Progenitor cell of endocrine pancreas (in vitro differentiated cells): ENCODE measurements at regions not wholly inside any gene's neighbourhood (a gene's known extent, or its start where the extent isn't known, plus 50 kb on each side); places are given as distances from the start of the nearest gene placed in this dataset.

ENCODE experiments used
- DNase-seq: peaks from one replicate; pipeline ENCODE4 v3.0.0; 2021; ENCODE audit warnings: low spot score; ENCODE audit not compliant: unreplicated experiment
- H3K27ac Mint-ChIP-seq: 2 replicates; pipeline ENCODE4 v1.8.0; 2021; ENCODE audit warnings: mild to moderate bottlenecking, moderate library complexity, mixed read lengths
- H3K27me3 Mint-ChIP-seq: 2 replicates; pipeline ENCODE4 v1.8.0; 2021; ENCODE audit warnings: mixed read lengths
- H3K36me3 Mint-ChIP-seq: 2 replicates; pipeline ENCODE4 v1.8.0; 2022; ENCODE audit warnings: mixed read lengths; ENCODE audit not compliant: insufficient read depth
- H3K4me1 Mint-ChIP-seq: 2 replicates; pipeline ENCODE4 v1.8.0; 2021; ENCODE audit warnings: low read depth, mixed read lengths
- H3K4me3 Mint-ChIP-seq: 2 replicates; pipeline ENCODE4 v1.8.0; 2021; ENCODE audit warnings: low read depth, mild to moderate bottlenecking, moderate library complexity, mixed read lengths
- H3K9me3 Mint-ChIP-seq: 2 replicates; pipeline ENCODE4 v1.8.0; 2021; ENCODE audit warnings: low read depth, mixed read lengths
- CTCF ChIP-seq: fragments of 200-600 bp; sonication (generic); IDR thresholded peaks from one replicate; pipeline ENCODE4 v1.5.0; 2021; ENCODE audit warnings: antibody characterized with exemption, mild to moderate bottlenecking; ENCODE audit not compliant: unreplicated experiment

- DNase-seq, result no peak
- no peaks in the 10 kb centered on the region for H3K27me3 Mint-ChIP-seq
- peaks cover 3% of the 10 kb centered on the region for H3K9me3 Mint-ChIP-seq
- TF ChIP-seq CTCF, result peak; percentile 66
- H3K36me3 Mint-ChIP-seq, result no peaks in the 10 kb centered on the region
- H3K4me1 Mint-ChIP-seq, result peaks cover 16% of the 10 kb centered on the region
- no peak overlapping the region for H3K4me3 Mint-ChIP-seq
- H3K27ac Mint-ChIP-seq, result no peak overlapping the region
Measured at GRCh38 chr3:76753599-76753998, 286.3 kb upstream of the ROBO2 start.

DNA sequence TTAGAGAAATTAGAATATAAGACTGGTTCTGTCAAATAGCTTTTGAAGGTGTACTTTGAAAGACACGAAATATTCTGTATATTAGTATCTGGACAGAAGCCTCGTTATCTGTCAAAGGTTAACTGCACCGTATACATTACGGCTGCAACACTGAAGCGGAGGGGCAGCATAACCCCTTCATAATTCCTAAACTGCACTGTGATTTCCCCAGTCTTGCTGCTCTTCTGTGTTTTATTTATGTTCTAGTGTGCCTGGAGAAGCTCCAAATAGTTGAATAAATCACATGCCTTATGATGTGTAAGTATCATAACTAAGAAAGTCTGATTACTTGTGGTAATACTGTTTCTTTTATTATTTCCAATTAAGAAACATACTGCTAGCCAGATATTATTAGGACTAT lies 285.7 kb upstream of the ROBO2 start:
- no peaks in the 10 kb centered on the region for H3K36me3 Mint-ChIP-seq
- no peak for DNase-seq
- H3K4me3 Mint-ChIP-seq, result no peak overlapping the region
- H3K4me1 Mint-ChIP-seq, result peaks cover 16% of the 10 kb centered on the region
- no peaks in the 10 kb centered on the region for H3K27me3 Mint-ChIP-seq
- peak overlapping the region; percentile 43 for H3K27ac Mint-ChIP-seq
- TF ChIP-seq CTCF, result no peak
- H3K9me3 Mint-ChIP-seq, result peaks cover 3% of the 10 kb centered on the region

GRCh38 chr3:76756577-76756976 lies 283.3 kb upstream of the ROBO2 start:
- Mint-ChIP-seq H3K4me3 (no peak overlapping the region), H3K4me1 (peaks cover 22% of the 10 kb centered on the region), H3K9me3 (peaks cover 3% of the 10 kb centered on the region), H3K27me3 (no peaks in the 10 kb centered on the region), H3K27ac (no peak overlapping the region), H3K36me3 (no peaks in the 10 kb centered on the region)
- no peak for DNase-seq
- TF ChIP-seq CTCF, result no peak

- DNase-seq, result no peak
- no peak for TF ChIP-seq CTCF
- Mint-ChIP-seq H3K27me3 (no peaks in the 10 kb centered on the region), H3K4me3 (no peak overlapping the region), H3K36me3 (no peaks in the 10 kb centered on the region), H3K4me1 (peaks cover 15% of the 10 kb centered on the region), H3K27ac (no peak overlapping the region), H3K9me3 (peaks cover 3% of the 10 kb centered on the region)
Measured at GRCh38 chr3:76760336-76760735, 279.6 kb upstream of the ROBO2 start.

DNA sequence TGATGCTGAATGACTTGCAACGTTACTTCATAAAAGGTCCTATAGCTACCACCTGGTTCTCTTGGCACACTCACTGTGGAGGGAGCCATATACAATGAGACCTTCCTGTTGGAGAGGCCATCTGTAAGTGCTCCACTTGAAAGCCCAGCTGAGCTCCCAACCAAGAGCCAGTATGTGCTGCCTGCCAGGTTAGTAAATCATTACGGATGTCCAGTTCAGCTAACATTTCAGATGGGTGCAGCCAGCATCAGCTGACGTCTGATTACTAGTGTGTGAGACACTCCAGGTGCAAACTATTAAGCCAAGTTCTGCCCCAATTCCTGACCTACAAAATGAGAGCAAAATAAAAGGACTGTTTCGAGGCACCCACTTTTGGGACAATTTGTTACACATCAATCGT lies 274.4 kb upstream of the ROBO2 start:
- TF ChIP-seq CTCF, result no peak
- Mint-ChIP-seq H3K4me3 (no peak overlapping the region), H3K9me3 (no peaks in the 10 kb centered on the region), H3K27me3 (no peaks in the 10 kb centered on the region), H3K27ac (no peak overlapping the region), H3K36me3 (no peaks in the 10 kb centered on the region), H3K4me1 (peaks cover 23% of the 10 kb centered on the region)
- no peak for DNase-seq
